BE2C (cell line): ENCODE measurements at regions not wholly inside any gene's neighbourhood (a gene's known extent, or its start where the extent isn't known, plus 50 kb on each side); places are given as distances from the start of the nearest gene placed in this dataset.

ENCODE experiments used
- DNase-seq: peaks from one replicate; pipeline ENCODE4 v3.0.0-alpha.2; 2020
- H3K27me3 ChIP-seq: fragments of 250-450 bp; sonication (Bioruptor Pico); 2 replicates; pipeline ENCODE4 v1.5.1; 2020; ENCODE audit warnings: mild to moderate bottlenecking
- H3K36me3 ChIP-seq: fragments of 250-450 bp; sonication (Bioruptor Pico); 2 replicates; pipeline ENCODE4 v1.5.1; 2020; ENCODE audit warnings: mild to moderate bottlenecking
- H3K4me1 ChIP-seq: fragments of 250-450 bp; sonication (Bioruptor Pico); 2 replicates; pipeline ENCODE4 v1.5.1; 2020
- H3K4me3 ChIP-seq: 2 replicates; pipeline ENCODE4 v1.5.1; 2011; ENCODE audit warnings: low read depth, low read length
- H3K9me3 ChIP-seq: fragments of 250-450 bp; sonication (Bioruptor Pico); 2 replicates; pipeline ENCODE4 v1.5.1; 2020
- TF ChIP-seq, protein P1 (sequence below): IDR thresholded peaks from 2 replicates; pipeline ENCODE4 v1.5.1; 2012; ENCODE audit warnings: mild to moderate bottlenecking, low read depth, low read length

DNA sequence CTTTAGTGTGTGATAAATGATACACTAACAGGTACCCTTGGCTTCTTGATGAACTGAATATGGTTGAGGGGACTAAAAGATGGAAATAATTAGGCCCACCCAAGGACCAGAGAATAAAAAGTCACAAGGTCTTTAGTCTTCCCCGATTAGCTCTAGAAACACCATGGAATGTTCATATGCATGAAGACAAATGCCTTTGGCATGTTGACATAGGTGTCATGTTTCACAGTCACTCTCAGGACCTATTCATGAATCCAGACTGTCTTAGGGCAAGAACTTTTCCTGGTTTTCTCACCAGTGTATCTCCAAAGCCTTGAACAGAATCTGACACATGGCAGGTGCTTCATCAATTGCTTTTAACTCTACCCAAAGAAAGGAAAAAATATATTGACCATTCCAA is 412.8 kb downstream of the AJAP1 start:
- H3K27me3 ChIP-seq, result no peaks in the 10 kb centered on the region
- DNase-seq, result no peak
- no peak overlapping the region for H3K4me3 ChIP-seq
- H3K4me1 ChIP-seq, result no peaks in the 10 kb centered on the region
- H3K9me3 ChIP-seq, result no peaks in the 10 kb centered on the region
- TF ChIP-seq, protein P1, sequence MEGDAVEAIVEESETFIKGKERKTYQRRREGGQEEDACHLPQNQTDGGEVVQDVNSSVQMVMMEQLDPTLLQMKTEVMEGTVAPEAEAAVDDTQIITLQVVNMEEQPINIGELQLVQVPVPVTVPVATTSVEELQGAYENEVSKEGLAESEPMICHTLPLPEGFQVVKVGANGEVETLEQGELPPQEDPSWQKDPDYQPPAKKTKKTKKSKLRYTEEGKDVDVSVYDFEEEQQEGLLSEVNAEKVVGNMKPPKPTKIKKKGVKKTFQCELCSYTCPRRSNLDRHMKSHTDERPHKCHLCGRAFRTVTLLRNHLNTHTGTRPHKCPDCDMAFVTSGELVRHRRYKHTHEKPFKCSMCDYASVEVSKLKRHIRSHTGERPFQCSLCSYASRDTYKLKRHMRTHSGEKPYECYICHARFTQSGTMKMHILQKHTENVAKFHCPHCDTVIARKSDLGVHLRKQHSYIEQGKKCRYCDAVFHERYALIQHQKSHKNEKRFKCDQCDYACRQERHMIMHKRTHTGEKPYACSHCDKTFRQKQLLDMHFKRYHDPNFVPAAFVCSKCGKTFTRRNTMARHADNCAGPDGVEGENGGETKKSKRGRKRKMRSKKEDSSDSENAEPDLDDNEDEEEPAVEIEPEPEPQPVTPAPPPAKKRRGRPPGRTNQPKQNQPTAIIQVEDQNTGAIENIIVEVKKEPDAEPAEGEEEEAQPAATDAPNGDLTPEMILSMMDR, result no peak
- H3K36me3 ChIP-seq, result no peaks in the 10 kb centered on the region

DNA sequence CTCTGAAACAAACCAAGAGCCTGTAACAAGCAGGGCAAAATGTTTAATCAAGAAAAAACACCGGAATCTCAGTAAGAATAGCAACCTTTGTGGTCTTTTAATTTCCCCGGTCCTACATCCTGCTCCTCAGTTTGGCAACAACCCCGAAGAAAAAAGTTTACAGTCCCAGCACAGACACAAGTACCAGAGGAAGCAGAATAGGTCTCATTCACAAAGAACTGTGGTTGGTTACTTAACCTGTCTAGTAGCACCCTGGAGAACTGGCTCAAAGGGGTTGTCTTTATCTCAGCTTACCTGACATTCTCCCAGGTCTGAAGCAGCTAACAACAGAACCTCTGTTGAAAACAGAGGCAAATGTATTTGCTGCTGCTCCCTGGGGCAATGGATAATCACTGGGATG is 399.3 kb downstream of the AJAP1 start:
- H3K27me3 ChIP-seq, result no peaks in the 10 kb centered on the region
- no peaks in the 10 kb centered on the region for H3K4me1 ChIP-seq
- TF ChIP-seq, protein P1, result no peak
- no peaks in the 10 kb centered on the region for H3K9me3 ChIP-seq
- DNase-seq, result no peak
- no peaks in the 10 kb centered on the region for H3K36me3 ChIP-seq
- H3K4me3 ChIP-seq, result no peak overlapping the region

DNA sequence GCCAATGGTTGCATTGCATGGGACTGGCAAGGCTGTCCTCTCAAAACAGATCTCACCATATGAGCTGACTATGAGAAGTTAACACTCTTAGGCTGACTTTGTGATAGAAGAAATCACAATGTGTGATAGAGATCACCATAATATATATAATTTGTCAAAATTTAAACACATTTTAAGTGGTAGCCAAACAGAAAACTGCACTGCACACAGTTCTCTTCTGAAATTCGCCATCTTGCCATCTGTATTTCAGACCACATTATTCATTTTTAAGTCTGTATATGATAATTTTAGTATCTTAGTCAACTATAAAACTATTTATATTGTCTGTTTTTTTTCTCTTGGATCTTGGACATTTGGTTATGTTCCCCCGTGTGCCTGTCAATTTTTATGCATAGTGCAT is 374.7 kb downstream of the AJAP1 start:
- H3K27me3 ChIP-seq, result no peaks in the 10 kb centered on the region
- no peaks in the 10 kb centered on the region for H3K9me3 ChIP-seq
- H3K36me3 ChIP-seq, result no peaks in the 10 kb centered on the region
- no peaks in the 10 kb centered on the region for H3K4me1 ChIP-seq
- no peak for DNase-seq
- TF ChIP-seq, protein P1, result no peak
- no peak overlapping the region for H3K4me3 ChIP-seq

DNA sequence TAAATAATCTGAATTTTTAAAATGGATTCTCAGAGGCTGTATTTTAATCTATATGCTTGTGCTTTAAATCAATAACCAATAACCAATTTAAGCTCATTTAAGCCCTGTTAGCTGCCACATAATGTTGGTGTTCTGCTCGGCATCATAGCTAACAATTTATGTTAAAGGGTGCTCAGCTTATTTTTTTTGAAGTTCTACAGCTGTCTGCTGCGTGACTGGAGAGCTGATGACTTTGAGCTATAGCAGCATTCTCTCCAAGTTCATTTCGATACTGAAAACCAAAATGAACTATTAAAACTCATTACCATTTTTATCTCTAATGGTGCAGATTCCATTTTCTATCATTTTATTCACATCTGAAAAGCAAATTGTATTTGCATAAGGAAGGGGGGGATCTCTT is 357.8 kb downstream of the AJAP1 start:
- H3K4me1 ChIP-seq, result no peaks in the 10 kb centered on the region
- H3K9me3 ChIP-seq, result no peaks in the 10 kb centered on the region
- no peak overlapping the region for H3K4me3 ChIP-seq
- TF ChIP-seq, protein P1, result no peak
- no peak for DNase-seq
- no peaks in the 10 kb centered on the region for H3K36me3 ChIP-seq
- no peaks in the 10 kb centered on the region for H3K27me3 ChIP-seq

DNA sequence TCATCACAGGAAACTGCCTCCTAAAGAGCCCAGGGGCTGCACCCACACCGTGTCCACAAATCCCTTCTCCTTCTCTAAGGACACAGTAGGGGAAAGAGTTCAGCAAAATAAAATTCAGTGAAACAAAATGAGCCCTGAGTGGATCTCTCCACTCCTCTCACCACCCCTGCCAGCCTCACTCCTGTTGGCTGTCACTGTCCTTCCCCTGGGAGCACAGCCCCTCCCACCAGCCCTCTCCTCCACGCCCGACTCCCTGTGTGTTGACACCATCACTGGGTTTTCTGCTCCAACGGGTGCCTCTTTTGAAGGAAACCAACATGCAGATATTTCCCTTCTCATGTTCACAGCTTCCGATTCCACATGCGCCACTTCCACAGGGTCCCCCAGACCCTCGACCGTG is 356.2 kb downstream of the AJAP1 start:
- no peaks in the 10 kb centered on the region for H3K27me3 ChIP-seq
- H3K4me1 ChIP-seq, result no peaks in the 10 kb centered on the region
- DNase-seq, result no peak
- no peaks in the 10 kb centered on the region for H3K9me3 ChIP-seq
- TF ChIP-seq, protein P1, result no peak
- no peak overlapping the region for H3K4me3 ChIP-seq
- H3K36me3 ChIP-seq, result no peaks in the 10 kb centered on the region

DNA sequence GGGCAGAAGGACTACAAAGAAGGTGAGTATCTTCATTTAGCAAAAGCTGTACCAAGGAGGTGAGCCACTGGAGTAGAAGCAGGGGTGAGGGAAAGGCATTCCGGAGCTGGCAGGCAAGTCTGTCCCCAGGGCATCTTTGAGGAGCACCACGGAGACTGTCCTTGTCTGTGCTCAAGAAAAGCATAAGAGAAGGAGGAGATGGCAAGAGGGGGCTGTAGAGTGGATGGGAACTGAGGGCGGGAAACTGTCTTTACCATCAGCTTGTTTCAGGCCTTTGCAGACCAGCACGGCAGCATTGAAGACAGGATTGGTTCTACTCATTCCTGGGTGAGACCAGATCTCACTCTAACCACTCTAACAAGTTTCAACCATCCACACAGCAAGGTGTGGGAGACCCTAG is 355.8 kb downstream of the AJAP1 start:
- no peaks in the 10 kb centered on the region for H3K27me3 ChIP-seq
- DNase-seq, result no peak
- no peaks in the 10 kb centered on the region for H3K9me3 ChIP-seq
- TF ChIP-seq, protein P1, result no peak
- no peaks in the 10 kb centered on the region for H3K36me3 ChIP-seq
- no peaks in the 10 kb centered on the region for H3K4me1 ChIP-seq
- H3K4me3 ChIP-seq, result no peak overlapping the region
